SU-DHL-6 (cell line): ENCODE measurements at regions not wholly inside any gene's neighbourhood (a gene's known extent, or its start where the extent isn't known, plus 50 kb on each side); places are given as distances from the start of the nearest gene placed in this dataset.

Experiments
- H2AFZ ChIP-seq: fragments of 200-600 bp; sonication (generic); 2 replicates; pipeline ENCODE4 v1.6.1; 2014; ENCODE audit warnings: low read depth, mild to moderate bottlenecking, moderate library complexity, mixed read lengths, antibody characterized with exemption, low read length; ENCODE audit not compliant: severe bottlenecking
- H3F3A ChIP-seq: fragments of 200-600 bp; shearing (Covaris generic); 2 replicates; pipeline ENCODE4 v1.6.0; 2016; ENCODE audit warnings: antibody characterized with exemption, mild to moderate bottlenecking; ENCODE audit not compliant: insufficient read depth
- H3K27ac ChIP-seq: fragments of 200-600 bp; sonication (generic); 2 replicates; pipeline ENCODE4 v1.5.1; 2016; ENCODE audit warnings: low read depth, mild to moderate bottlenecking, low read length, moderate library complexity, mixed read lengths
- H3K27me3 ChIP-seq: fragments of 200-600 bp; sonication (generic), shearing (Covaris generic); 2 replicates; pipeline ENCODE4 v1.6.0; 2014; ENCODE audit warnings: mild to moderate bottlenecking, low read length
- H3K36me3 ChIP-seq: fragments of 200-600 bp; sonication (generic); 2 replicates; pipeline ENCODE4 v1.6.1; 2014; ENCODE audit warnings: mild to moderate bottlenecking, low read length, mixed read lengths
- H3K4me2 ChIP-seq: fragments of 300-600, 200-600 bp; shearing (Covaris generic), sonication (generic); 2 replicates; pipeline ENCODE4 v1.6.0; 2014; ENCODE audit warnings: low read length, low read depth, mild to moderate bottlenecking; ENCODE audit not compliant: poor library complexity, severe bottlenecking
- H3K4me3 ChIP-seq: fragments of 200-600 bp; sonication (generic); 2 replicates; pipeline ENCODE4 v1.5.1; 2014; ENCODE audit warnings: antibody characterized with exemption, low read length, mild to moderate bottlenecking, mixed read lengths; ENCODE audit not compliant: insufficient read depth, poor library complexity, severe bottlenecking
- H3K79me2 ChIP-seq: fragments of 200-600 bp; sonication (generic); 2 replicates; pipeline ENCODE4 v1.6.1; 2014; ENCODE audit warnings: mild to moderate bottlenecking, low read length, moderate library complexity; ENCODE audit not compliant: insufficient read depth
- H3K9ac ChIP-seq: fragments of 200-600 bp; sonication (generic); 2 replicates; pipeline ENCODE4 v1.7.0; 2014; ENCODE audit warnings: mild to moderate bottlenecking, low read length
- H3K9me2 ChIP-seq: fragments of 200-600 bp; sonication (generic); replicated peaks from 2 replicates; pipeline ENCODE4 v1.6.1; 2014; ENCODE audit warnings: low read length; ENCODE audit not compliant: insufficient read depth
- H3K9me3 ChIP-seq: fragments of 200-600 bp; sonication (generic); 2 replicates; pipeline ENCODE4 v1.6.1; 2014; ENCODE audit warnings: low read length, mixed read lengths; ENCODE audit not compliant: insufficient read depth
- H4K20me1 ChIP-seq: fragments of 200-600 bp; sonication (generic); 2 replicates; pipeline ENCODE4 v1.6.1; 2014; ENCODE audit warnings: low read depth, mild to moderate bottlenecking, antibody characterized with exemption, low read length, moderate library complexity, mixed read lengths
- CTCF ChIP-seq: fragments of 200-600 bp; sonication (generic); IDR thresholded peaks from one replicate; pipeline ENCODE4 v1.5.1; 2017; ENCODE audit warnings: antibody characterized with exemption, mild to moderate bottlenecking, low read length, moderate library complexity; ENCODE audit not compliant: insufficient read depth, poor library complexity, severe bottlenecking
- EZH2phosphoT487 ChIP-seq: fragments of 200-600 bp; sonication (generic), shearing (Covaris generic); conservative IDR thresholded peaks from 2 replicates; pipeline ENCODE4 v1.6.1; 2018; ENCODE audit warnings: mild to moderate bottlenecking, antibody characterized with exemption, low read length, moderate library complexity, mixed read lengths

GRCh38 chr4:141575884-141576283 lies 60.5 kb upstream of the IL15 start:
- no peak overlapping the region for H3K4me3 ChIP-seq
- no peak overlapping the region for H3K9ac ChIP-seq
- no peaks in the 10 kb centered on the region for H3K79me2 ChIP-seq
- no peaks in the 10 kb centered on the region for H3K9me3 ChIP-seq
- H3F3A ChIP-seq = no peaks in the 10 kb centered on the region
- H4K20me1 ChIP-seq = no peaks in the 10 kb centered on the region
- H3K27me3 ChIP-seq = no peaks in the 10 kb centered on the region
- no peak overlapping the region for H3K4me2 ChIP-seq
- no peak overlapping the region for H2AFZ ChIP-seq
- no peaks in the 10 kb centered on the region for H3K9me2 ChIP-seq
- no peak for TF ChIP-seq CTCF
- TF ChIP-seq EZH2phosphoT487 = no peak
- no peaks in the 10 kb centered on the region for H3K36me3 ChIP-seq
- no peak overlapping the region for H3K27ac ChIP-seq

- H3K27me3 ChIP-seq = no peaks in the 10 kb centered on the region
- H2AFZ ChIP-seq = no peak overlapping the region
- H3K79me2 ChIP-seq = no peaks in the 10 kb centered on the region
- H3K4me2 ChIP-seq = no peak overlapping the region
- no peak overlapping the region for H3K4me3 ChIP-seq
- H3K9me3 ChIP-seq = no peaks in the 10 kb centered on the region
- H3K9ac ChIP-seq = no peak overlapping the region
- no peak overlapping the region for H3K27ac ChIP-seq
- H4K20me1 ChIP-seq = no peaks in the 10 kb centered on the region
- TF ChIP-seq CTCF (no peak), EZH2phosphoT487 (no peak)
- no peaks in the 10 kb centered on the region for H3K9me2 ChIP-seq
- no peaks in the 10 kb centered on the region for H3K36me3 ChIP-seq
- no peaks in the 10 kb centered on the region for H3F3A ChIP-seq
Measured at GRCh38 chr4:141576585-141577110, 59.7 kb upstream of the IL15 start.

GRCh38 chr4:141578451-141578850 lies 57.9 kb upstream of the IL15 start:
- Histone ChIP-seq H3K27me3 (no peaks in the 10 kb centered on the region), H4K20me1 (no peaks in the 10 kb centered on the region), H3K79me2 (no peaks in the 10 kb centered on the region), H3K9me2 (no peaks in the 10 kb centered on the region), H3K9me3 (no peaks in the 10 kb centered on the region), H3K36me3 (no peaks in the 10 kb centered on the region), H3K4me3 (no peak overlapping the region), H3K27ac (no peak overlapping the region), H3K4me2 (no peak overlapping the region), H3F3A (no peaks in the 10 kb centered on the region), H2AFZ (no peak overlapping the region), H3K9ac (no peak overlapping the region)
- TF ChIP-seq CTCF (no peak), EZH2phosphoT487 (no peak)
